ENCODE measurements at regions not wholly inside any gene's neighbourhood (a gene's known extent, or its start where the extent isn't known, plus 50 kb on each side); places are given as distances from the start of the nearest gene placed in this dataset.

GRCh38 chr5:167880420-167880819 is 411.0 kb upstream of the WWC1 start:
- no CpG with 5 or more reads among the region's 1 CpG for WGBS (ENCODE audit: extremely low coverage, insufficient coverage, insufficient read length)
- H3K79me2 ChIP-seq (ENCODE audit: control insufficient read depth, insufficient read depth, low read length, poor library complexity), result no peaks in the 10 kb centered on the region

GRCh38 chr5:167881041-167881440 is 410.4 kb upstream of the WWC1 start:
- no peak overlapping the region for H3K4ac ChIP-seq (ENCODE audit: low read depth, low read length)
- no peak overlapping the region for H2AK5ac ChIP-seq (ENCODE audit: low read length)
- no peaks in the 10 kb centered on the region for H3K79me1 ChIP-seq (ENCODE audit: low read length)
- no peaks in the 10 kb centered on the region for H3K4me1 ChIP-seq (ENCODE audit: control insufficient read depth in 1 of 2, insufficient read depth in 2 of 2, low read length in 2 of 2)
- no peak overlapping the region for H3K23ac ChIP-seq (ENCODE audit: low read length)
- no peak overlapping the region for H3K4me2 ChIP-seq (ENCODE audit: low read length)
- no peak for DNase-seq
- no peak overlapping the region for H2BK5ac ChIP-seq (ENCODE audit: low read depth, low read length, poor library complexity)
- no peaks in the 10 kb centered on the region for H3K36me3 ChIP-seq (ENCODE audit: control insufficient read depth in 1 of 2, insufficient read depth in 2 of 2, low read length in 2 of 2)
- no peak overlapping the region for H3K18ac ChIP-seq (ENCODE audit: low read length)
- no peak overlapping the region for H4K91ac ChIP-seq (ENCODE audit: low read depth, low read length)
- no peak overlapping the region for H3K27ac ChIP-seq (ENCODE audit: low read depth, low read length)
- WGBS (ENCODE audit: extremely low coverage, insufficient coverage, insufficient read length), result no CpG with 5 or more reads among the region's 1 CpG
- H4K8ac ChIP-seq (ENCODE audit: low read depth, low read length), result no peak overlapping the region
- no peaks in the 10 kb centered on the region for H3K27me3 ChIP-seq (ENCODE audit: insufficient read depth, low read length)
- H2BK120ac ChIP-seq (ENCODE audit: insufficient read depth, low read length, poor library complexity), result no peak overlapping the region
- H3K79me2 ChIP-seq (ENCODE audit: control insufficient read depth, insufficient read depth, low read length, poor library complexity), result no peaks in the 10 kb centered on the region
- H3K4me3 ChIP-seq (ENCODE audit: low read depth, low read length), result no peak overlapping the region
- H3K14ac ChIP-seq (ENCODE audit: low read length), result no peak overlapping the region
- no peak overlapping the region for H3K9ac ChIP-seq (ENCODE audit: low read length)
- no peaks in the 10 kb centered on the region for H3K9me3 ChIP-seq (ENCODE audit: insufficient read depth, low read depth, low read length)
- H2AFZ ChIP-seq (ENCODE audit: insufficient read depth, low read length, poor library complexity), result no peak overlapping the region
- H4K12ac ChIP-seq (ENCODE audit: low read depth, low read length), result no peak overlapping the region
- H2BK12ac ChIP-seq (ENCODE audit: low read length), result no peak overlapping the region

More at GRCh38 chr5:167880420-167880819, 411.0 kb upstream of the WWC1 start:
- H3K79me1 ChIP-seq (ENCODE audit: low read length), result no peaks in the 10 kb centered on the region
- H2AK5ac ChIP-seq (ENCODE audit: low read length), result no peak overlapping the region
- H3K9ac ChIP-seq (ENCODE audit: low read length), result no peak overlapping the region
- H4K8ac ChIP-seq (ENCODE audit: low read depth, low read length), result no peak overlapping the region
- no peak overlapping the region for H4K91ac ChIP-seq (ENCODE audit: low read depth, low read length)
- no peak overlapping the region for H3K4ac ChIP-seq (ENCODE audit: low read depth, low read length)
- H3K27ac ChIP-seq (ENCODE audit: low read depth, low read length), result no peak overlapping the region
- no peaks in the 10 kb centered on the region for H3K27me3 ChIP-seq (ENCODE audit: insufficient read depth, low read length)
- H3K18ac ChIP-seq (ENCODE audit: low read length), result no peak overlapping the region
- H3K14ac ChIP-seq (ENCODE audit: low read length), result no peak overlapping the region
- no peak overlapping the region for H3K23ac ChIP-seq (ENCODE audit: low read length)
- no peak overlapping the region for H2BK12ac ChIP-seq (ENCODE audit: low read length)
- no peak overlapping the region for H4K12ac ChIP-seq (ENCODE audit: low read depth, low read length)
- H3K4me3 ChIP-seq (ENCODE audit: low read depth, low read length), result no peak overlapping the region
- H2AFZ ChIP-seq (ENCODE audit: insufficient read depth, low read length, poor library complexity), result no peak overlapping the region
- H3K9me3 ChIP-seq (ENCODE audit: insufficient read depth, low read depth, low read length), result no peaks in the 10 kb centered on the region
- no peak overlapping the region for H2BK120ac ChIP-seq (ENCODE audit: insufficient read depth, low read length, poor library complexity)
- no peaks in the 10 kb centered on the region for H3K36me3 ChIP-seq (ENCODE audit: control insufficient read depth in 1 of 2, insufficient read depth in 2 of 2, low read length in 2 of 2)
- no peak for DNase-seq
- no peak overlapping the region for H2BK5ac ChIP-seq (ENCODE audit: low read depth, low read length, poor library complexity)
- H3K4me1 ChIP-seq (ENCODE audit: control insufficient read depth in 1 of 2, insufficient read depth in 2 of 2, low read length in 2 of 2), result no peaks in the 10 kb centered on the region
- H3K4me2 ChIP-seq (ENCODE audit: low read length), result no peak overlapping the region

GRCh38 chr5:167886196-167886595 is 405.2 kb upstream of the WWC1 start:
- H4K12ac ChIP-seq (ENCODE audit: low read depth, low read length), result no peak overlapping the region
- H3K18ac ChIP-seq (ENCODE audit: low read length), result no peak overlapping the region
- no peak overlapping the region for H3K14ac ChIP-seq (ENCODE audit: low read length)
- no peaks in the 10 kb centered on the region for H3K36me3 ChIP-seq (ENCODE audit: control insufficient read depth in 1 of 2, insufficient read depth in 2 of 2, low read length in 2 of 2)
- H2BK120ac ChIP-seq (ENCODE audit: insufficient read depth, low read length, poor library complexity), result no peak overlapping the region
- no peak overlapping the region for H3K9ac ChIP-seq (ENCODE audit: low read length)
- H2BK12ac ChIP-seq (ENCODE audit: low read length), result no peak overlapping the region
- no peaks in the 10 kb centered on the region for H3K79me2 ChIP-seq (ENCODE audit: control insufficient read depth, insufficient read depth, low read length, poor library complexity)
- H3K23ac ChIP-seq (ENCODE audit: low read length), result no peak overlapping the region
- no peak overlapping the region for H4K91ac ChIP-seq (ENCODE audit: low read depth, low read length)
- no peak overlapping the region for H2BK5ac ChIP-seq (ENCODE audit: low read depth, low read length, poor library complexity)
- no peak overlapping the region for H3K4ac ChIP-seq (ENCODE audit: low read depth, low read length)
- no peak for DNase-seq
- no CpG with 5 or more reads among the region's 1 CpG for WGBS (ENCODE audit: extremely low coverage, insufficient coverage, insufficient read length)
- no peaks in the 10 kb centered on the region for H3K4me1 ChIP-seq (ENCODE audit: control insufficient read depth in 1 of 2, insufficient read depth in 2 of 2, low read length in 2 of 2)
- H3K4me2 ChIP-seq (ENCODE audit: low read length), result no peak overlapping the region
- no peak overlapping the region for H4K8ac ChIP-seq (ENCODE audit: low read depth, low read length)
- no peak overlapping the region for H2AK5ac ChIP-seq (ENCODE audit: low read length)
- H3K9me3 ChIP-seq (ENCODE audit: insufficient read depth, low read depth, low read length), result no peaks in the 10 kb centered on the region
- no peak overlapping the region for H2AFZ ChIP-seq (ENCODE audit: insufficient read depth, low read length, poor library complexity)
- no peaks in the 10 kb centered on the region for H3K79me1 ChIP-seq (ENCODE audit: low read length)
- H3K27ac ChIP-seq (ENCODE audit: low read depth, low read length), result no peak overlapping the region
- H3K4me3 ChIP-seq (ENCODE audit: low read depth, low read length), result no peak overlapping the region
- H3K27me3 ChIP-seq (ENCODE audit: insufficient read depth, low read length), result no peaks in the 10 kb centered on the region

- no peak overlapping the region for H3K27ac ChIP-seq (ENCODE audit: low read depth, low read length)
- H4K91ac ChIP-seq (ENCODE audit: low read depth, low read length), result no peak overlapping the region
- H4K12ac ChIP-seq (ENCODE audit: low read depth, low read length), result no peak overlapping the region
- H3K79me1 ChIP-seq (ENCODE audit: low read length), result no peaks in the 10 kb centered on the region
- no peak overlapping the region for H3K4me3 ChIP-seq (ENCODE audit: low read depth, low read length)
- no peak overlapping the region for H4K8ac ChIP-seq (ENCODE audit: low read depth, low read length)
- no CpG with 5 or more reads among the region's 1 CpG for WGBS (ENCODE audit: extremely low coverage, insufficient coverage, insufficient read length)
- H3K14ac ChIP-seq (ENCODE audit: low read length), result no peak overlapping the region
- H2AK5ac ChIP-seq (ENCODE audit: low read length), result no peak overlapping the region
- H3K23ac ChIP-seq (ENCODE audit: low read length), result no peak overlapping the region
- H2BK5ac ChIP-seq (ENCODE audit: low read depth, low read length, poor library complexity), result no peak overlapping the region
- no peak overlapping the region for H3K4ac ChIP-seq (ENCODE audit: low read depth, low read length)
- H2BK120ac ChIP-seq (ENCODE audit: insufficient read depth, low read length, poor library complexity), result no peak overlapping the region
- H3K9ac ChIP-seq (ENCODE audit: low read length), result no peak overlapping the region
- no peaks in the 10 kb centered on the region for H3K79me2 ChIP-seq (ENCODE audit: control insufficient read depth, insufficient read depth, low read length, poor library complexity)
- no peaks in the 10 kb centered on the region for H3K9me3 ChIP-seq (ENCODE audit: insufficient read depth, low read depth, low read length)
- no peak overlapping the region for H2AFZ ChIP-seq (ENCODE audit: insufficient read depth, low read length, poor library complexity)
- no peak for DNase-seq
- H2BK12ac ChIP-seq (ENCODE audit: low read length), result no peak overlapping the region
- H3K27me3 ChIP-seq (ENCODE audit: insufficient read depth, low read length), result no peaks in the 10 kb centered on the region
- no peaks in the 10 kb centered on the region for H3K36me3 ChIP-seq (ENCODE audit: control insufficient read depth in 1 of 2, insufficient read depth in 2 of 2, low read length in 2 of 2)
- H3K4me1 ChIP-seq (ENCODE audit: control insufficient read depth in 1 of 2, insufficient read depth in 2 of 2, low read length in 2 of 2), result no peaks in the 10 kb centered on the region
- H3K4me2 ChIP-seq (ENCODE audit: low read length), result no peak overlapping the region
- no peak overlapping the region for H3K18ac ChIP-seq (ENCODE audit: low read length)
Measured at GRCh38 chr5:167888393-167888792, 403.1 kb upstream of the WWC1 start.

Measured in trophoblast cell (in vitro differentiated cells and primary cell).